K562 (cell line): ENCODE measurements at regions not wholly inside any gene's neighbourhood (a gene's known extent, or its start where the extent isn't known, plus 50 kb on each side); places are given as distances from the start of the nearest gene placed in this dataset.

Source experiments
- ATAC-seq: fragments of 200-7000 bp; cut with Tn5 transposase; 3 replicates; pipeline ENCODE4 v1.9.1; 2020; ENCODE audit warnings: moderate library complexity
- BruUV-seq: library from RNA; stranded (reverse); fragments of 400-500 nt; replicated peaks from 2 replicates; lab custom pipeline; 2021; lab: Mats Ljungman, UMichigan
- CTCF ChIA-PET: fragments of 300-600 bp; formaldehyde crosslinking; extraction: SDS; loops from one replicate; lab custom pipeline; 2021; ENCODE audit warnings: low intra/inter-chr PET ratio; lab: Yijun Ruan, JAX
- POLR2A ChIA-PET: fragments of 300-600, 350-650 bp; sonication (Branson Sonifier 250); formaldehyde crosslinking; extraction: SDS; loops from one replicate; lab custom pipeline; 2021; ENCODE audit warnings: antibody characterized with exemption, inconsistent platforms; lab: Yijun Ruan, JAX
- DNase-seq, 4 experiments: peaks; one replicate each; pipeline versions ENCODE4 v3.0.0 to v3.0.0-alpha.2; 2011 to 2018; ENCODE audit warnings: low spot score in 3 of 4, mixed read lengths in 3 of 4; ENCODE audit errors: extremely low read depth in 1 of 4
- FAIRE-seq: peaks from 2 replicates; lab custom pipeline; 2011; peaks lifted over from hg19 to GRCh38; lab: Jason Lieb, UNC
- H2AFZ ChIP-seq: 2 replicates; pipeline ENCODE4 v1.6.0; 2011; ENCODE audit warnings: low read depth, low read length, control low read depth, inconsistent platforms
- H3K27ac ChIP-seq: fragments of 200-600 bp; 3 replicates; pipeline ENCODE4 v1.8.0; 2011; ENCODE audit warnings: low read depth, mild to moderate bottlenecking, control low read depth, inconsistent platforms, low read length, moderate library complexity, mixed read lengths; ENCODE audit errors: extremely low read depth
- H3K27me3 ChIP-seq, 2 experiments: fragments of 300-600 bp in 1 of 2; 2 replicates in 1 of 2; 3 replicates in 1 of 2; pipeline versions ENCODE4 v1.6.0 to v1.8.0; 2011; ENCODE audit warnings: inconsistent platforms in 2 of 2, low read length in 2 of 2, mild to moderate bottlenecking in 1 of 2, mixed read lengths in 1 of 2, moderate library complexity in 1 of 2; ENCODE audit not compliant: control insufficient read depth in 2 of 2, insufficient read depth in 2 of 2
- H3K36me3 ChIP-seq: fragments of 300-600 bp; 3 replicates; pipeline ENCODE4 v1.8.0; 2011; ENCODE audit warnings: mild to moderate bottlenecking, low read length, inconsistent platforms; ENCODE audit not compliant: control insufficient read depth, insufficient read depth
- H3K4me1 ChIP-seq, 2 experiments: fragments of 200-600 bp in 1 of 2; replicated peaks in 1 of 2; 2 replicates in 1 of 2; 3 replicates in 1 of 2; pipeline versions ENCODE4 v1.5.1 to v1.8.0; 2011; ENCODE audit warnings: inconsistent platforms in 2 of 2, low read length in 2 of 2, mild to moderate bottlenecking in 1 of 2, mixed read lengths in 1 of 2, moderate library complexity in 1 of 2; ENCODE audit not compliant: control insufficient read depth in 2 of 2, insufficient read depth in 2 of 2
- H3K4me2 ChIP-seq: 2 replicates; pipeline ENCODE4 v1.6.1; 2011; ENCODE audit warnings: low read length, control low read depth, inconsistent platforms, mixed read lengths; ENCODE audit not compliant: insufficient read depth
- H3K4me3 ChIP-seq: fragments of 200-600 bp; sonication (generic), shearing (Covaris generic); 2 replicates; pipeline ENCODE4 v1.5.1; 2016; ENCODE audit warnings: control low read depth, inconsistent platforms
- H3K79me2 ChIP-seq: fragments of 200-600 bp; 3 replicates; pipeline ENCODE4 v1.8.0; 2011; ENCODE audit warnings: low read length, inconsistent platforms; ENCODE audit not compliant: control insufficient read depth, insufficient read depth
- H3K9ac ChIP-seq, 2 experiments: 2 replicates each; pipeline versions ENCODE4 v1.6.0 to v1.6.1; 2011; ENCODE audit warnings: low read depth in 2 of 2, low read length in 2 of 2, control low read depth in 1 of 2, inconsistent platforms in 1 of 2, mild to moderate bottlenecking in 1 of 2, mixed read lengths in 1 of 2; ENCODE audit not compliant: insufficient read depth in 1 of 2
- H3K9me1 ChIP-seq: one replicate; pipeline ENCODE4 v1.6.0; 2011; ENCODE audit warnings: inconsistent platforms, mild to moderate bottlenecking, low read length, moderate library complexity; ENCODE audit not compliant: control insufficient read depth, insufficient read depth
- H3K9me3 ChIP-seq: replicated peaks from 2 replicates; pipeline ENCODE4 v1.5.1; 2011; ENCODE audit warnings: low read depth, low read length, inconsistent platforms; ENCODE audit not compliant: control insufficient read depth, insufficient read depth
- H4K20me1 ChIP-seq: replicated peaks from 2 replicates; pipeline ENCODE4 v1.6.1; 2011; ENCODE audit warnings: low read length, inconsistent platforms, mixed read lengths; ENCODE audit not compliant: control insufficient read depth, insufficient read depth
- CHD2 ChIP-seq: IDR thresholded peaks from 2 replicates; pipeline ENCODE4 v1.6.1; 2011; ENCODE audit warnings: low read depth, low read length
- E2F6 ChIP-seq, 2 experiments: IDR thresholded peaks; 2 replicates each; pipeline ENCODE4 v1.6.1; 2011; ENCODE audit warnings: borderline replicate concordance in 1 of 2, control low read depth in 1 of 2, low read depth in 1 of 2, low read length in 1 of 2, mild to moderate bottlenecking in 1 of 2, mixed read lengths in 1 of 2, moderate library complexity in 1 of 2; ENCODE audit not compliant: insufficient read depth in 1 of 2, insufficient read length in 1 of 2, poor library complexity in 1 of 2, severe bottlenecking in 1 of 2; ENCODE audit errors: extremely low read depth in 1 of 2
- MLLT1 ChIP-seq, 2 experiments: fragments of 450-650 bp; IDR thresholded peaks; 2 replicates each; pipeline ENCODE4 v1.6.1; 2016
- POLR3A ChIP-seq: IDR thresholded peaks from 2 replicates; pipeline ENCODE4 v1.6.1; 2011; ENCODE audit warnings: borderline replicate concordance, mild to moderate bottlenecking, moderate library complexity; ENCODE audit not compliant: insufficient read length, insufficient read depth; ENCODE audit errors: extremely low read depth
- ZMIZ1 ChIP-seq, 2 experiments: fragments of 150-350 bp in 1 of 2; IDR thresholded peaks; 2 replicates each; pipeline ENCODE4 v1.6.1; 2012 to 2016; ENCODE audit warnings: low read depth in 2 of 2, low read length in 2 of 2, mild to moderate bottlenecking in 1 of 2, moderate library complexity in 1 of 2
- WGBS: fragments of 100-300 bp; shearing (Covaris generic); methylation state at CpG from one replicate; pipeline ENCODE4 v1.1.6; 2016; ENCODE audit warnings: low coverage, mixed read lengths; ENCODE audit not compliant: insufficient coverage; ENCODE audit errors: missing lambda C conversion rate; 5-methylcytosine and 5-hydroxymethylcytosine counted together
- in situ Hi-C: fragments of 300-500 bp; cut with MboI; formaldehyde crosslinking; loops from 4 replicates; pipeline ENCODE4 v1.15.0; 2018; ENCODE audit warnings: inconsistent platforms, mixed read lengths
- intact Hi-C: fragments of 100-400 bp; cut with micrococcal nuclease; formaldehyde crosslinking; loops from 2 replicates; pipeline ENCODE4 v1.14.2; 2022

GRCh38 chr20:58147628-58148370 is 80.7 kb downstream of the ANKRD60 start:
- no peak overlapping the region for H3K4me2 ChIP-seq
- intact Hi-C loops (no loop called here), in situ Hi-C loops (no loop called here)
- no TSS peak for BruUV-seq
- H3K9me3 ChIP-seq: no peaks in the 10 kb centered on the region
- no peak overlapping the region for H2AFZ ChIP-seq
- 0% methylated on average over 7 of the region's 10 CpGs for WGBS
- ATAC-seq (no peak), DNase-seq (no peak), FAIRE-seq (no peak)
- no peaks in the 10 kb centered on the region for H3K4me1 ChIP-seq
- H4K20me1 ChIP-seq: no peaks in the 10 kb centered on the region
- H3K36me3 ChIP-seq: no peaks in the 10 kb centered on the region
- ChIA-PET POLR2A (interaction anchor here (0.5 to 0.7 kb wide), 3 partner anchors 291 to 668 kb away, joined by 3 read pairs; no protein-coding TSS in a partner anchor), CTCF (no interaction called here)
- no peaks in the 10 kb centered on the region for H3K9me1 ChIP-seq
- no peak overlapping the region for H3K9ac ChIP-seq
- H3K79me2 ChIP-seq: no peaks in the 10 kb centered on the region
- TF ChIP-seq MLLT1 (IDR thresholded peaks at IDR 0.05): no peak
- no peak for TF ChIP-seq POLR3A
- TF ChIP-seq CHD2: peak; percentile 75
- no peak for TF ChIP-seq E2F6 (IDR thresholded peaks at IDR 0.05; ENCODE audit: borderline replicate concordance in 1 of 2, extremely low read depth in 1 of 2, insufficient read depth in 1 of 2, insufficient read length in 1 of 2, low read depth in 1 of 2, low read length in 1 of 2, poor library complexity in 1 of 2, severe bottlenecking in 1 of 2)
- no peak for TF ChIP-seq ZMIZ1 (IDR thresholded peaks at IDR 0.05; ENCODE audit: low read depth in 2 of 2, low read length in 2 of 2)
- peaks cover 7 to 45% of the 10 kb centered on the region in 2 experiments; a peak in 3 of 5 replicates for H3K27me3 ChIP-seq
- H3K4me3 ChIP-seq: no peak overlapping the region
- H3K27ac ChIP-seq: no peak overlapping the region
